Lower leg skin (tissue), 4 donors: ENCODE measurements at regions not wholly inside any gene's neighbourhood (a gene's known extent, or its start where the extent isn't known, plus 50 kb on each side); places are given as distances from the start of the nearest gene placed in this dataset.

Experiments used
- DNase-seq, 2 donors: peaks; one replicate each; pipeline ENCODE4 v3.0.0-alpha.2; 2019; ENCODE audit warnings: low spot score in 2 of 2
- H3K4me3 ChIP-seq: fragments of 200-600 bp; sonication (generic); 2 replicates; pipeline ENCODE4 v1.5.1; 2017; ENCODE audit warnings: mild to moderate bottlenecking, low read depth; ENCODE audit not compliant: poor library complexity, severe bottlenecking
- CTCF ChIP-seq, 3 donors: fragments of 450-650 bp; IDR thresholded peaks; one replicate each; pipeline ENCODE4 v1.5.1; 2016; ENCODE audit warnings: antibody characterized with exemption in 3 of 3, mild to moderate bottlenecking in 3 of 3, moderate library complexity in 2 of 3
- POLR2A ChIP-seq, 2 donors: fragments of 450-650 bp; IDR thresholded peaks; one replicate each; pipeline ENCODE4 v1.6.1; 2016 to 2017; ENCODE audit warnings: antibody characterized with exemption in 2 of 2, mild to moderate bottlenecking in 1 of 2, moderate library complexity in 1 of 2
- WGBS, 2 donors: methylation state at CpG; one replicate each; pipeline ENCODE4 v1.1.5; 2018; 5-methylcytosine and 5-hydroxymethylcytosine counted together
- intact Hi-C: fragments of 100-400 bp; cut with DNase I; formaldehyde crosslinking; loops from one replicate; pipeline ENCODE4 v1.15.0; 2023; ENCODE audit warnings: low total_unique reads

- no peak for TF ChIP-seq POLR2A (IDR thresholded peaks at IDR 0.05)
- TF ChIP-seq CTCF (IDR thresholded peaks at IDR 0.05) = no peak
- DNase-seq = no peak
- H3K4me3 ChIP-seq = no peak overlapping the region
- intact Hi-C loops = no loop called here
- 44 to 72% methylated on average over 2 of the region's 2 CpGs for WGBS, 2 donors
These were observed 208.2 kb upstream of the PRPS1L1 start for GRCh38 chr7:18235819-18236218.

- no peak for DNase-seq
- 31 to 35% methylated on average over 3 of the region's 3 CpGs for WGBS, 2 donors
- TF ChIP-seq CTCF (IDR thresholded peaks at IDR 0.05) (no peak), POLR2A (IDR thresholded peaks at IDR 0.05) (no peak)
- H3K4me3 ChIP-seq = no peak overlapping the region
- intact Hi-C loops = no loop called here
These were observed 211.6 kb upstream of the PRPS1L1 start for GRCh38 chr7:18239212-18239611.

GRCh38 chr7:18241543-18242231 lies 214.0 kb upstream of the PRPS1L1 start:
- intact Hi-C loops = no loop called here
- TF ChIP-seq CTCF (IDR thresholded peaks at IDR 0.05) (no peak), POLR2A (IDR thresholded peaks at IDR 0.05) (no peak)
- DNase-seq = no peak
- 90 to 95% methylated on average over 3 of the region's 3 CpGs for WGBS, 2 donors
- no peak overlapping the region for H3K4me3 ChIP-seq

- no peak for TF ChIP-seq POLR2A (IDR thresholded peaks at IDR 0.05)
- TF ChIP-seq CTCF (IDR thresholded peaks at IDR 0.05) = no peak
- WGBS, 2 donors = 83 to 87% methylated on average over 3 of the region's 3 CpGs
- intact Hi-C loops = no loop called here
- H3K4me3 ChIP-seq = no peak overlapping the region
- no peak for DNase-seq
These were observed 216.1 kb upstream of the PRPS1L1 start for GRCh38 chr7:18243731-18244130.

- no peak for DNase-seq
- TF ChIP-seq CTCF (IDR thresholded peaks at IDR 0.05) (no peak), POLR2A (IDR thresholded peaks at IDR 0.05) (no peak)
- no peak overlapping the region for H3K4me3 ChIP-seq
- intact Hi-C loops = no loop called here
These were observed 222.5 kb upstream of the PRPS1L1 start for GRCh38 chr7:18250133-18250532.

GRCh38 chr7:18257711-18258110 lies 230.1 kb upstream of the PRPS1L1 start:
- no peak for TF ChIP-seq CTCF (IDR thresholded peaks at IDR 0.05)
- no peak for TF ChIP-seq POLR2A (IDR thresholded peaks at IDR 0.05)
- intact Hi-C loops = no loop called here
- WGBS, 2 donors = 65 to 67% methylated on average over 2 of the region's 2 CpGs
- no peak for DNase-seq
- no peak overlapping the region for H3K4me3 ChIP-seq
